ENCODE measurements at regions not wholly inside any gene's neighbourhood (a gene's known extent, or its start where the extent isn't known, plus 50 kb on each side); places are given as distances from the start of the nearest gene placed in this dataset.
A peak's percentile ranks its signal among the peaks of the same experiment; 100 is the strongest.
"Not testable (repeated sequence)": the region's sequence is repeated elsewhere in the genome, so short reads cannot be mapped to it uniquely, and the experiment has no call there.

- TF ChIP-seq, protein P1, sequence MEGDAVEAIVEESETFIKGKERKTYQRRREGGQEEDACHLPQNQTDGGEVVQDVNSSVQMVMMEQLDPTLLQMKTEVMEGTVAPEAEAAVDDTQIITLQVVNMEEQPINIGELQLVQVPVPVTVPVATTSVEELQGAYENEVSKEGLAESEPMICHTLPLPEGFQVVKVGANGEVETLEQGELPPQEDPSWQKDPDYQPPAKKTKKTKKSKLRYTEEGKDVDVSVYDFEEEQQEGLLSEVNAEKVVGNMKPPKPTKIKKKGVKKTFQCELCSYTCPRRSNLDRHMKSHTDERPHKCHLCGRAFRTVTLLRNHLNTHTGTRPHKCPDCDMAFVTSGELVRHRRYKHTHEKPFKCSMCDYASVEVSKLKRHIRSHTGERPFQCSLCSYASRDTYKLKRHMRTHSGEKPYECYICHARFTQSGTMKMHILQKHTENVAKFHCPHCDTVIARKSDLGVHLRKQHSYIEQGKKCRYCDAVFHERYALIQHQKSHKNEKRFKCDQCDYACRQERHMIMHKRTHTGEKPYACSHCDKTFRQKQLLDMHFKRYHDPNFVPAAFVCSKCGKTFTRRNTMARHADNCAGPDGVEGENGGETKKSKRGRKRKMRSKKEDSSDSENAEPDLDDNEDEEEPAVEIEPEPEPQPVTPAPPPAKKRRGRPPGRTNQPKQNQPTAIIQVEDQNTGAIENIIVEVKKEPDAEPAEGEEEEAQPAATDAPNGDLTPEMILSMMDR (IDR thresholded peaks at IDR 0.05; ENCODE audit: insufficient read depth, low read length, severe bottlenecking) = no peak
- Histone ChIP-seq H3K4me3 (ENCODE audit: low read depth, low read length) (no peak overlapping the region), H3K36me3 (ENCODE audit: control insufficient read depth, insufficient read depth, low read length) (no peaks in the 10 kb centered on the region), H3K27me3 (ENCODE audit: control insufficient read depth, insufficient read depth, low read length) (no peaks in the 10 kb centered on the region)
- FAIRE-seq (no peak), DNase-seq (ENCODE audit: low read depth) (no peak)
Measured at GRCh38 chr5:101338226-101338625, 435.1 kb upstream of the ST8SIA4 start.

- no peak for DNase-seq (ENCODE audit: low read depth)
- Histone ChIP-seq H3K36me3 (ENCODE audit: control insufficient read depth, insufficient read depth, low read length) (no peaks in the 10 kb centered on the region), H3K4me3 (ENCODE audit: low read depth, low read length) (no peak overlapping the region), H3K27me3 (ENCODE audit: control insufficient read depth, insufficient read depth, low read length) (no peaks in the 10 kb centered on the region)
- TF ChIP-seq, protein P1 (IDR thresholded peaks at IDR 0.05; ENCODE audit: insufficient read depth, low read length, severe bottlenecking) = no peak
- FAIRE-seq = no peak
Measured at GRCh38 chr5:101327816-101328215, 424.7 kb upstream of the ST8SIA4 start.

DNA sequence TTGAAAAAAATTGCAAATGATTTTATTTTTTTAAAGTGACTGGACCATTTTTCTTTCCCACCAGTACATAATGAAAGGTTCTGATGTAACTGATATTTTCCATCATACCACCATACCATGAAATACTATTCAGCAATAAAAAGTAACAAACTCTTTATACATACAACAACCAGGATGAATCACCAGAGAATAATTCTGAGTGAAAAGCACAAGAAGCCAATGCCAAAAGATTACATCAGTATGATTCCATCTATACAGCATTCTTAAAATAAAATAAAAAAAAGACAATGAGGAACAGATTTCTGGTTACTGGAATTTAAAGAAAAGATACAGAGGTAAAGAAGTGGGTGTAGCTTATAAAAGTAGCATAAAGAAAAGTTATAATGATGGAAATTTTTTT is 423.7 kb upstream of the ST8SIA4 start:
- no peaks in the 10 kb centered on the region for H3K27me3 ChIP-seq (ENCODE audit: control insufficient read depth, insufficient read depth, low read length)
- TF ChIP-seq, protein P1 (IDR thresholded peaks at IDR 0.05; ENCODE audit: insufficient read depth, low read length, severe bottlenecking) = no peak
- no peak overlapping the region for H3K4me3 ChIP-seq (ENCODE audit: low read depth, low read length)
- DNase-seq (ENCODE audit: low read depth) = peak; percentile 17
- no peak for FAIRE-seq
- H3K36me3 ChIP-seq (ENCODE audit: control insufficient read depth, insufficient read depth, low read length) = no peaks in the 10 kb centered on the region

DNA sequence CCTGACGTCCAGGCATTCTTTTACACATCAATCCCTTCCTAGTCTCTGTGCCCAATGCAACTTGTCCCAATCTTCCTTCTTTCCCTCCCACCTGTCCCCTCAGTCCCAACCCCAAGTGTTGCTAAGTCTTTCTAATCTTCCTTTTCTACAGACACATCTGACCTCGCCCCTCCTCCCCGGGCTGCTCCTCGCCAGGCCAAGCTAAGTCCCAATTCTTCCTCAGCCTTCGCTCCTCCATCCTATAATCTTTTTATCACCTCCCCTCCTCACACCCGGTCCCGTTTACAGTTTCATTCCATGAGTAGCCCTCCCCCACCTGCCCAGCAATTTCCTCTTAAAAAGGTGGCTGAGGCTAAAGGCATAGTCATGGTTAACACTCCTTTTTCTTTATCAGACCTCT is 413.3 kb upstream of the ST8SIA4 start:
- not testable (repeated sequence) for H3K27me3 ChIP-seq (ENCODE audit: control insufficient read depth, insufficient read depth, low read length); DNase-seq (ENCODE audit: low read depth); H3K4me3 ChIP-seq (ENCODE audit: low read depth, low read length); H3K36me3 ChIP-seq (ENCODE audit: control insufficient read depth, insufficient read depth, low read length); FAIRE-seq

GRCh38 chr5:101306391-101307137 is 403.5 kb upstream of the ST8SIA4 start:
- FAIRE-seq = no peak
- TF ChIP-seq, protein P1 (IDR thresholded peaks at IDR 0.05; ENCODE audit: insufficient read depth, low read length, severe bottlenecking) = no peak
- DNase-seq (ENCODE audit: low read depth) = peak; percentile 50
- H3K4me3 ChIP-seq (ENCODE audit: low read depth, low read length) = no peak overlapping the region
- H3K36me3 ChIP-seq (ENCODE audit: control insufficient read depth, insufficient read depth, low read length) = no peaks in the 10 kb centered on the region
- no peaks in the 10 kb centered on the region for H3K27me3 ChIP-seq (ENCODE audit: control insufficient read depth, insufficient read depth, low read length)

GRCh38 chr5:101296477-101296876 is 393.4 kb upstream of the ST8SIA4 start:
- FAIRE-seq (no peak), DNase-seq (ENCODE audit: low read depth) (no peak)
- Histone ChIP-seq H3K27me3 (ENCODE audit: control insufficient read depth, insufficient read depth, low read length) (no peaks in the 10 kb centered on the region), H3K4me3 (ENCODE audit: low read depth, low read length) (no peak overlapping the region), H3K36me3 (ENCODE audit: control insufficient read depth, insufficient read depth, low read length) (no peaks in the 10 kb centered on the region)
- TF ChIP-seq, protein P1 (IDR thresholded peaks at IDR 0.05; ENCODE audit: insufficient read depth, low read length, severe bottlenecking) = no peak

Data from bronchial epithelial cell (primary cell).